ENCODE measurements at regions not wholly inside any gene's neighbourhood (a gene's known extent, or its start where the extent isn't known, plus 50 kb on each side); places are given as distances from the start of the nearest gene placed in this dataset.

- Histone ChIP-seq H3K4me1 (ENCODE audit: insufficient read depth, low read length) (no peaks in the 10 kb centered on the region), H3K27me3 (ENCODE audit: insufficient read depth, low read length, poor library complexity, severe bottlenecking) (no peaks in the 10 kb centered on the region), H3K27ac (ENCODE audit: low read depth, low read length) (no peak overlapping the region), H3K4me3 (ENCODE audit: low read length) (no peak overlapping the region), H3K36me3 (ENCODE audit: insufficient read depth, low read length) (no peaks in the 10 kb centered on the region), H3K9me3 (ENCODE audit: low read length) (no peaks in the 10 kb centered on the region)
- Mint-ChIP-seq H3K4me1 (no peaks in the 10 kb centered on the region), H3K36me3 (no peaks in the 10 kb centered on the region), H3K4me3 (no peak overlapping the region), H3K27me3 (peaks cover 9 to 17% of the 10 kb centered on the region in 2 donors), H3K27ac (no peak overlapping the region), H3K9me3 (no peaks in the 10 kb centered on the region)
- DNase-seq = no peak
- ChIA-PET CTCF (no interaction called here), POLR2A (no interaction called here)
Measured at GRCh38 chr20:48416002-48416401, 411.8 kb downstream of the PREX1 start.

- CTCF ChIA-PET = no interaction called here
- Histone ChIP-seq H3K27me3 (ENCODE audit: insufficient read depth, low read length, poor library complexity, severe bottlenecking) (no peaks in the 10 kb centered on the region), H3K9me3 (ENCODE audit: low read length) (no peaks in the 10 kb centered on the region), H3K4me1 (ENCODE audit: insufficient read depth, low read length) (no peaks in the 10 kb centered on the region), H3K36me3 (ENCODE audit: insufficient read depth, low read length) (no peaks in the 10 kb centered on the region), H3K4me3 (ENCODE audit: low read length) (no peak overlapping the region), H3K27ac (ENCODE audit: low read depth, low read length) (no peak overlapping the region)
- POLR2A ChIA-PET = no interaction called here
- H3K27ac Mint-ChIP-seq = no peak overlapping the region
- H3K36me3 Mint-ChIP-seq = no peaks in the 10 kb centered on the region
- DNase-seq = no peak
- no peaks in the 10 kb centered on the region for H3K4me1 Mint-ChIP-seq
- H3K27me3 Mint-ChIP-seq = peaks cover 9 to 21% of the 10 kb centered on the region in 2 donors
- no peak overlapping the region for H3K4me3 Mint-ChIP-seq
- H3K9me3 Mint-ChIP-seq = no peaks in the 10 kb centered on the region
Measured at GRCh38 chr20:48414786-48415185, 413.0 kb downstream of the PREX1 start.

GRCh38 chr20:48411919-48412522 lies 415.8 kb downstream of the PREX1 start:
- DNase-seq = no peak
- H3K9me3 Mint-ChIP-seq = no peaks in the 10 kb centered on the region
- no peak overlapping the region for H3K4me3 ChIP-seq (ENCODE audit: low read length)
- CTCF ChIA-PET = no interaction called here
- peaks cover 8 to 21% of the 10 kb centered on the region in 2 donors for H3K27me3 Mint-ChIP-seq
- no peak overlapping the region for H3K27ac ChIP-seq (ENCODE audit: low read depth, low read length)
- no peak overlapping the region for H3K27ac Mint-ChIP-seq
- no peaks in the 10 kb centered on the region for H3K36me3 Mint-ChIP-seq
- POLR2A ChIA-PET = no interaction called here
- no peaks in the 10 kb centered on the region for H3K36me3 ChIP-seq (ENCODE audit: insufficient read depth, low read length)
- H3K4me1 Mint-ChIP-seq = no peaks in the 10 kb centered on the region
- H3K9me3 ChIP-seq (ENCODE audit: low read length) = no peaks in the 10 kb centered on the region
- H3K27me3 ChIP-seq (ENCODE audit: insufficient read depth, low read length, poor library complexity, severe bottlenecking) = no peaks in the 10 kb centered on the region
- no peak overlapping the region for H3K4me3 Mint-ChIP-seq
- H3K4me1 ChIP-seq (ENCODE audit: insufficient read depth, low read length) = no peaks in the 10 kb centered on the region

- ChIA-PET POLR2A (no interaction called here), CTCF (no interaction called here)
- Histone ChIP-seq H3K27me3 (ENCODE audit: insufficient read depth, low read length, poor library complexity, severe bottlenecking) (no peaks in the 10 kb centered on the region), H3K9me3 (ENCODE audit: low read length) (no peaks in the 10 kb centered on the region), H3K36me3 (ENCODE audit: insufficient read depth, low read length) (no peaks in the 10 kb centered on the region), H3K4me1 (ENCODE audit: insufficient read depth, low read length) (no peaks in the 10 kb centered on the region), H3K27ac (ENCODE audit: low read depth, low read length) (no peak overlapping the region), H3K4me3 (ENCODE audit: low read length) (no peak overlapping the region)
- DNase-seq = no peak
- Mint-ChIP-seq H3K9me3 (no peaks in the 10 kb centered on the region), H3K27me3 (peaks cover 5 to 21% of the 10 kb centered on the region in 2 donors), H3K27ac (no peak overlapping the region), H3K4me1 (no peaks in the 10 kb centered on the region), H3K4me3 (no peak overlapping the region), H3K36me3 (no peaks in the 10 kb centered on the region)
Measured at GRCh38 chr20:48411245-48411644, 416.6 kb downstream of the PREX1 start.

GRCh38 chr20:48409055-48409615 lies 418.7 kb downstream of the PREX1 start:
- H3K9me3 ChIP-seq (ENCODE audit: low read length) = no peaks in the 10 kb centered on the region
- no peaks in the 10 kb centered on the region for H3K36me3 ChIP-seq (ENCODE audit: insufficient read depth, low read length)
- H3K4me3 ChIP-seq (ENCODE audit: low read length) = no peak overlapping the region
- no peaks in the 10 kb centered on the region for H3K9me3 Mint-ChIP-seq
- H3K4me3 Mint-ChIP-seq = no peak overlapping the region
- H3K27me3 Mint-ChIP-seq = peaks cover 4 to 21% of the 10 kb centered on the region in 2 donors
- H3K27ac ChIP-seq (ENCODE audit: low read depth, low read length) = no peak overlapping the region
- no peak for DNase-seq
- H3K4me1 ChIP-seq (ENCODE audit: insufficient read depth, low read length) = no peaks in the 10 kb centered on the region
- H3K36me3 Mint-ChIP-seq = no peaks in the 10 kb centered on the region
- H3K27ac Mint-ChIP-seq = no peak overlapping the region
- no peaks in the 10 kb centered on the region for H3K4me1 Mint-ChIP-seq
- no peaks in the 10 kb centered on the region for H3K27me3 ChIP-seq (ENCODE audit: insufficient read depth, low read length, poor library complexity, severe bottlenecking)
- CTCF ChIA-PET = no interaction called here
- POLR2A ChIA-PET = no interaction called here

GRCh38 chr20:48407710-48408109 lies 420.1 kb downstream of the PREX1 start:
- H3K36me3 ChIP-seq (ENCODE audit: insufficient read depth, low read length) = no peaks in the 10 kb centered on the region
- H3K36me3 Mint-ChIP-seq = no peaks in the 10 kb centered on the region
- ChIA-PET POLR2A (no interaction called here), CTCF (no interaction called here)
- no peaks in the 10 kb centered on the region for H3K4me1 ChIP-seq (ENCODE audit: insufficient read depth, low read length)
- no peak for DNase-seq
- no peak overlapping the region for H3K27ac Mint-ChIP-seq
- H3K4me3 Mint-ChIP-seq = no peak overlapping the region
- H3K27me3 Mint-ChIP-seq = peaks cover 6 to 25% of the 10 kb centered on the region in 2 donors
- H3K27ac ChIP-seq (ENCODE audit: low read depth, low read length) = no peak overlapping the region
- H3K4me1 Mint-ChIP-seq = no peaks in the 10 kb centered on the region
- H3K4me3 ChIP-seq (ENCODE audit: low read length) = no peak overlapping the region
- H3K9me3 ChIP-seq (ENCODE audit: low read length) = no peaks in the 10 kb centered on the region
- no peaks in the 10 kb centered on the region for H3K27me3 ChIP-seq (ENCODE audit: insufficient read depth, low read length, poor library complexity, severe bottlenecking)
- no peaks in the 10 kb centered on the region for H3K9me3 Mint-ChIP-seq

- H3K27ac Mint-ChIP-seq = no peak overlapping the region
- no peaks in the 10 kb centered on the region for H3K4me1 Mint-ChIP-seq
- H3K4me3 Mint-ChIP-seq = no peak overlapping the region
- POLR2A ChIA-PET = no interaction called here
- H3K36me3 Mint-ChIP-seq = no peaks in the 10 kb centered on the region
- peaks cover 3 to 27% of the 10 kb centered on the region in 2 donors for H3K27me3 Mint-ChIP-seq
- Histone ChIP-seq H3K4me3 (ENCODE audit: low read length) (no peak overlapping the region), H3K27ac (ENCODE audit: low read depth, low read length) (no peak overlapping the region), H3K9me3 (ENCODE audit: low read length) (no peaks in the 10 kb centered on the region), H3K4me1 (ENCODE audit: insufficient read depth, low read length) (no peaks in the 10 kb centered on the region), H3K36me3 (ENCODE audit: insufficient read depth, low read length) (no peaks in the 10 kb centered on the region), H3K27me3 (ENCODE audit: insufficient read depth, low read length, poor library complexity, severe bottlenecking) (no peaks in the 10 kb centered on the region)
- H3K9me3 Mint-ChIP-seq = no peaks in the 10 kb centered on the region
- CTCF ChIA-PET = no interaction called here
- no peak for DNase-seq
Measured at GRCh38 chr20:48406912-48407340, 420.9 kb downstream of the PREX1 start.

GRCh38 chr20:48406498-48406897 lies 421.3 kb downstream of the PREX1 start:
- no peak for DNase-seq
- H3K27ac Mint-ChIP-seq = no peak overlapping the region
- ChIA-PET POLR2A (no interaction called here), CTCF (no interaction called here)
- no peaks in the 10 kb centered on the region for H3K9me3 Mint-ChIP-seq
- no peaks in the 10 kb centered on the region for H3K36me3 ChIP-seq (ENCODE audit: insufficient read depth, low read length)
- no peaks in the 10 kb centered on the region for H3K36me3 Mint-ChIP-seq
- H3K9me3 ChIP-seq (ENCODE audit: low read length) = no peaks in the 10 kb centered on the region
- H3K4me1 ChIP-seq (ENCODE audit: insufficient read depth, low read length) = no peaks in the 10 kb centered on the region
- H3K27me3 Mint-ChIP-seq = peaks cover 5 to 31% of the 10 kb centered on the region in 2 donors
- no peaks in the 10 kb centered on the region for H3K27me3 ChIP-seq (ENCODE audit: insufficient read depth, low read length, poor library complexity, severe bottlenecking)
- no peak overlapping the region for H3K27ac ChIP-seq (ENCODE audit: low read depth, low read length)
- no peak overlapping the region for H3K4me3 ChIP-seq (ENCODE audit: low read length)
- H3K4me3 Mint-ChIP-seq = no peak overlapping the region
- no peaks in the 10 kb centered on the region for H3K4me1 Mint-ChIP-seq

- no peaks in the 10 kb centered on the region for H3K9me3 ChIP-seq (ENCODE audit: low read length)
- H3K4me1 ChIP-seq (ENCODE audit: insufficient read depth, low read length) = no peaks in the 10 kb centered on the region
- DNase-seq = no peak
- Mint-ChIP-seq H3K9me3 (no peaks in the 10 kb centered on the region), H3K27ac (no peak overlapping the region), H3K36me3 (no peaks in the 10 kb centered on the region), H3K4me3 (no peak overlapping the region), H3K27me3 (peaks cover 5 to 31% of the 10 kb centered on the region in 2 donors), H3K4me1 (no peaks in the 10 kb centered on the region)
- ChIA-PET CTCF (no interaction called here), POLR2A (no interaction called here)
- H3K27ac ChIP-seq (ENCODE audit: low read depth, low read length) = no peak overlapping the region
- H3K27me3 ChIP-seq (ENCODE audit: insufficient read depth, low read length, poor library complexity, severe bottlenecking) = no peaks in the 10 kb centered on the region
- no peaks in the 10 kb centered on the region for H3K36me3 ChIP-seq (ENCODE audit: insufficient read depth, low read length)
- H3K4me3 ChIP-seq (ENCODE audit: low read length) = no peak overlapping the region
Measured at GRCh38 chr20:48405909-48406308, 421.9 kb downstream of the PREX1 start.
